Hepatocyte (in vitro differentiated cells): ENCODE measurements at regions not wholly inside any gene's neighbourhood (a gene's known extent, or its start where the extent isn't known, plus 50 kb on each side); places are given as distances from the start of the nearest gene placed in this dataset.
"Not testable (repeated sequence)": the region's sequence is repeated elsewhere in the genome, so short reads cannot be mapped to it uniquely, and the experiment has no call there.

ENCODE experiments used
- DNase-seq: peaks from one replicate; pipeline ENCODE4 v3.0.0-alpha.2; 2016; ENCODE audit warnings: low spot score
- H2AFZ ChIP-seq: fragments of 200-600 bp; sonication (generic); 2 replicates; pipeline ENCODE4 v1.6.0; 2016; ENCODE audit warnings: antibody characterized with exemption, mild to moderate bottlenecking
- H3K27ac ChIP-seq: fragments of 200-600 bp; sonication (generic); 2 replicates; pipeline ENCODE4 v1.5.1; 2016; ENCODE audit warnings: mild to moderate bottlenecking
- H3K27me3 ChIP-seq: fragments of 200-600 bp; sonication (generic); 2 replicates; pipeline ENCODE4 v1.6.1; 2016
- H3K36me3 ChIP-seq: fragments of 200-600 bp; sonication (generic); replicated peaks from 2 replicates; pipeline ENCODE4 v1.5.1; 2016; ENCODE audit warnings: low read depth; ENCODE audit not compliant: insufficient read depth
- H3K4me1 ChIP-seq: fragments of 200-600 bp; sonication (generic); 2 replicates; pipeline ENCODE4 v1.5.1; 2016; ENCODE audit warnings: mild to moderate bottlenecking, moderate library complexity; ENCODE audit not compliant: insufficient read depth
- H3K4me2 ChIP-seq: fragments of 200-600 bp; sonication (generic); 2 replicates; pipeline ENCODE4 v1.6.0; 2016
- H3K4me3 ChIP-seq: fragments of 200-600 bp; sonication (generic); 2 replicates; pipeline ENCODE4 v1.5.1; 2016; ENCODE audit warnings: mild to moderate bottlenecking
- H3K79me2 ChIP-seq: fragments of 200-600 bp; sonication (generic); 2 replicates; pipeline ENCODE4 v1.6.0; 2017; ENCODE audit warnings: mild to moderate bottlenecking
- H3K9me2 ChIP-seq: fragments of 200-600 bp; sonication (generic); replicated peaks from 2 replicates; pipeline ENCODE4 v1.6.0; 2017; ENCODE audit warnings: mild to moderate bottlenecking; ENCODE audit not compliant: insufficient read depth
- H3K9me3 ChIP-seq: fragments of 200-600 bp; sonication (generic); 2 replicates; pipeline ENCODE4 v1.5.1; 2016; ENCODE audit warnings: low read depth, mild to moderate bottlenecking
- H4K20me1 ChIP-seq: fragments of 200-600 bp; sonication (generic); 2 replicates; pipeline ENCODE4 v1.6.0; 2016; ENCODE audit warnings: mild to moderate bottlenecking; ENCODE audit not compliant: insufficient read depth, poor library complexity, severe bottlenecking
- WGBS: methylation state at CpG from one replicate; pipeline ENCODE4 v1.1.6; 2016; ENCODE audit warnings: low lambda C conversion rate; ENCODE audit errors: missing lambda C conversion rate; 5-methylcytosine and 5-hydroxymethylcytosine counted together
- TF ChIP-seq, protein P1 (sequence below): fragments of 200-600 bp; sonication (generic); IDR thresholded peaks from 2 replicates; pipeline ENCODE4 v1.5.1; 2016; ENCODE audit warnings: antibody characterized with exemption, mild to moderate bottlenecking; ENCODE audit not compliant: poor library complexity

DNA sequence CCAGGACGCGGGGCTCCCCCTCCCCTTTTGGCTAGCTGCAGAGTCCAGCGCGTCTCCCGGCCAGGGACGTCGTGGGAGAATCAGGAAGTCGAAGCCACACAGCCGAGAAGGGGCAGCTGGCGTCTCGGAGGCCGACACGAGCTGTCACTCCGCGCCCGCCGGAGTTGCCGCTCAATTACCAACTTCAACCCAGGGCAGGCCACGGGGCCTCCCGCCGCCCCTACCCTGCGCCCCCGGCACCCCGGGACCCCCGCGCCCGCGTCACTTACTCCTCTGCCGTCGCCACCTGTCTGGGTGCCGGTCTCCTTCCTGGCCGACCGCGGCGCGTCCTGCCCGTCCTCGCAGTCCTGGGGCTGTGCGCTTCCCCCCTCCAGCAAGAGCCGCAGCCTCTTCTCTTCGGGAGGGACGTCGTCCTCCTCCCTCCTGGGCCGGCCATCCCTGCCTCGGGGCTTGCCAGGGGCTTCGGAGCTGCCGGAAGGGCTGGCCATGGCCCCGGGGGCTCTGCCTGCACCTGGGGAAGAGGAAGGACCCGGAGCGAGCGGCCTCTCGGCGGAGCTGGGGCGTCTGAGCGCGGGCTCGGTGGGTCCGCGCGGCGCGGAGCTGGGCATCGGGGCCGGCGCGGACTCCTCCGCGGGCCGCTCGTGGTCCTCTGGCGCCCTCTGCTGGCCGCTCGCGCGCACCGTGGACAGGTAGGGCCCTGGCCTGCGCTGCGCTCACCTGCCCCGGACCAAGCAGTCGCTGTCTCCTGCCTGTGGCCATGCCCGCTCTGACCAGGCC lies 65.6 kb upstream of the CLEC6A start:
- peak overlapping the region; percentile 86 for H2AFZ ChIP-seq
- H3K27me3 ChIP-seq, H3K36me3 ChIP-seq, H3K9me2 ChIP-seq, H3K9me3 ChIP-seq, H3K4me1 ChIP-seq, H4K20me1 ChIP-seq, H3K79me2 ChIP-seq, H3K27ac ChIP-seq: not testable (repeated sequence)
- H3K4me2 ChIP-seq: peak overlapping the region; percentile 100
- H3K4me3 ChIP-seq: peak overlapping the region; percentile 75
- 3% methylated on average over 42 of the region's 81 CpGs for WGBS
- peak; percentile 90 for DNase-seq
- TF ChIP-seq, protein P1, sequence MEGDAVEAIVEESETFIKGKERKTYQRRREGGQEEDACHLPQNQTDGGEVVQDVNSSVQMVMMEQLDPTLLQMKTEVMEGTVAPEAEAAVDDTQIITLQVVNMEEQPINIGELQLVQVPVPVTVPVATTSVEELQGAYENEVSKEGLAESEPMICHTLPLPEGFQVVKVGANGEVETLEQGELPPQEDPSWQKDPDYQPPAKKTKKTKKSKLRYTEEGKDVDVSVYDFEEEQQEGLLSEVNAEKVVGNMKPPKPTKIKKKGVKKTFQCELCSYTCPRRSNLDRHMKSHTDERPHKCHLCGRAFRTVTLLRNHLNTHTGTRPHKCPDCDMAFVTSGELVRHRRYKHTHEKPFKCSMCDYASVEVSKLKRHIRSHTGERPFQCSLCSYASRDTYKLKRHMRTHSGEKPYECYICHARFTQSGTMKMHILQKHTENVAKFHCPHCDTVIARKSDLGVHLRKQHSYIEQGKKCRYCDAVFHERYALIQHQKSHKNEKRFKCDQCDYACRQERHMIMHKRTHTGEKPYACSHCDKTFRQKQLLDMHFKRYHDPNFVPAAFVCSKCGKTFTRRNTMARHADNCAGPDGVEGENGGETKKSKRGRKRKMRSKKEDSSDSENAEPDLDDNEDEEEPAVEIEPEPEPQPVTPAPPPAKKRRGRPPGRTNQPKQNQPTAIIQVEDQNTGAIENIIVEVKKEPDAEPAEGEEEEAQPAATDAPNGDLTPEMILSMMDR: peak; percentile 74

DNA sequence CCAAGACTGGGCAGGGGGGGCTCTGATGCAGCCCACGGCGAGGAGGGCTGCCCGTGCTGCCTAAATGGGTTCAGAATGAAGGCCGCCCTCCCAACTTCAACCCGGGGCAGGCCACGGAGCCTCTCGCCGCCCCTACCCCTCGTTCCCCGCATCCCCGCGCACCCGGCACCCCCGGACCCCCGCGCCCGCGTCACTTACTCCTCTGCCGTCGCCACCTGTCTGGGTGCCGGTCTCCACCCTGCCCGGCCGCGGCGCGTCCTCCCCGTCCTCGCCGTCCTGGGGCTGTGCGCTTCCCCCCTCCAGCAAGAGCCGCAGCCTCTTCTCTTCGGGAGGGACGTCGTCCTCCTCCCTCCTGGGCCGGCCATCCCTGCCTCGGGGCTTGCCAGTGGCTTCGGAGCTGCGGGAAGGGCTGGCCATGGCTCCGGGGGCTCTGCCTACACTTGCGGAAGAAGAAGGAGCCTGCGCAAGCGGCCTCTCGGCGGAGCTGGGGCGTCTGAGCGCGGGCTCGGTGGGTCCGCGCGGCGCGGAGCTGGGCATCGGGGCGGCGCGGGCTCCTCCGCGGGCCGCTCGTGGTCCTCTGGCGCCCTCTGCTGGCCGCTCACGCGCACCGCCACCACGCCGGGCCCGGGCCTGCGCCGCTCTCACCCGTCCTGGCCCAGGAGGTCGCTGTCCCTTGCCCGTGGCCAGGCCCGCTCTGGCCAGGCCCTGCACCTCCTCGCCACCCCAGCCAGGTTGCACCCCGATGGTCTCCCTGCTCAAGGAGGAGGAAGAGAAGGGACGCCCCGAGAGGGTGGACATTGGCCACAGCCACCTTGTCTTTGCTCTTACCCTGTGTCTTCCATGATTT lies 59.3 kb upstream of the CLEC6A start:
- H3K36me3 ChIP-seq, H4K20me1 ChIP-seq, H3K9me3 ChIP-seq, H3K27me3 ChIP-seq, H3K79me2 ChIP-seq, H3K4me1 ChIP-seq, H3K27ac ChIP-seq, H3K9me2 ChIP-seq: not testable (repeated sequence)
- peak; percentile 75 for DNase-seq
- Histone ChIP-seq H3K4me2 (peak overlapping the region; percentile 93), H2AFZ (peak overlapping the region; percentile 78), H3K4me3 (peak overlapping the region; percentile 42)
- TF ChIP-seq, protein P1: peak; percentile 53
- 5% methylated on average over 62 of the region's 79 CpGs for WGBS

DNA sequence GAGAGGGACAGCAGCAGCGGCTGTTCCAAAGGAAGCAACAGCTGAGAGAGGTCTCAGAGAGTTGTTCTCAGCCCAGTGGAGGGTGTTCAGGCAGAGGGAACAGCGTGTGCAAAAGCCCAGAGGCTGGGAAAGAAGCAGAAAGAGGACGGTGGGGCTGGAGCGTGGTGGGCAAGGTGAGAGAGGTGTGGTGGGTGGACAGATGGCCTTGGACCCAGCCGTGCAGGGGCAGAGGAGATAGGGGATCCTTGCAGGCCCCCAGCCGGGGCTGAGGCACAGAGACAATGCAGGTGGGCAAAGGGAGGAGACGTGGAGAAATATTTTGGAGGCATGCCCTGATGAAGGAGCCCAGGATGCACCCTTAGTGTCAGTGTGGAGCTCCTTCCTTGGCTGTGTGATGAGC lies 58.4 kb upstream of the CLEC6A start:
- H3K27ac ChIP-seq, H3K9me2 ChIP-seq, H3K79me2 ChIP-seq, DNase-seq, H4K20me1 ChIP-seq, H3K4me1 ChIP-seq, H3K4me2 ChIP-seq, H3K4me3 ChIP-seq, H2AFZ ChIP-seq, H3K9me3 ChIP-seq, H3K36me3 ChIP-seq, H3K27me3 ChIP-seq: not testable (repeated sequence)
- 70% methylated on average over 6 of the region's 7 CpGs for WGBS

- DNase-seq, H2AFZ ChIP-seq, H3K27ac ChIP-seq, H3K4me3 ChIP-seq, H4K20me1 ChIP-seq, H3K4me2 ChIP-seq, H3K9me2 ChIP-seq, H3K9me3 ChIP-seq, H3K36me3 ChIP-seq, H3K79me2 ChIP-seq, H3K27me3 ChIP-seq, H3K4me1 ChIP-seq: not testable (repeated sequence)
- 62% methylated on average over 13 of the region's 13 CpGs for WGBS
Observed at GRCh38 chr12:8399496-8400034, 56.2 kb upstream of the CLEC6A start.

DNA sequence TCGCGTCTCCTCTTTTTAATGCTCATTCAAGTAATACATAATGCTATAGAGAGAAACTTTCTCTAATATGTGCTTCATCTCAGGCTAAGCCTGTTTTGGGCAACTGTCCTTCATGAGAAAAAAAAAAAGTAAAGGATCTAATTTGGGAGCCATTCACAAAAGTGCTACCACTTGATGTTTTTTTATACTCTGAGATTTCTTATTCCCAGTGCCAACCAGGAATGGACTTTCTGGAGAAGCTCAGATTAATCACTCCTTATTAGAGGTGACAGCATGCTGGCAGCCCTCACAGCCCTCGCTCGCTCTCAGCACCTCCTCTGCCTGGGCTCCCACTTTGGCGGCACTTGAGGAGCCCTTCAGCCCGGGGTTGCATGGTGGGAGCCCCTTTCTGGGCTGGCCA lies 51.9 kb upstream of the CLEC6A start:
- not testable (repeated sequence) for H2AFZ ChIP-seq, H3K4me1 ChIP-seq, H3K9me3 ChIP-seq, H3K79me2 ChIP-seq, H3K36me3 ChIP-seq, H3K9me2 ChIP-seq, H3K27me3 ChIP-seq, H4K20me1 ChIP-seq, H3K4me3 ChIP-seq, DNase-seq, H3K27ac ChIP-seq, H3K4me2 ChIP-seq
- 84% methylated on average over 6 of the region's 6 CpGs for WGBS

DNA sequence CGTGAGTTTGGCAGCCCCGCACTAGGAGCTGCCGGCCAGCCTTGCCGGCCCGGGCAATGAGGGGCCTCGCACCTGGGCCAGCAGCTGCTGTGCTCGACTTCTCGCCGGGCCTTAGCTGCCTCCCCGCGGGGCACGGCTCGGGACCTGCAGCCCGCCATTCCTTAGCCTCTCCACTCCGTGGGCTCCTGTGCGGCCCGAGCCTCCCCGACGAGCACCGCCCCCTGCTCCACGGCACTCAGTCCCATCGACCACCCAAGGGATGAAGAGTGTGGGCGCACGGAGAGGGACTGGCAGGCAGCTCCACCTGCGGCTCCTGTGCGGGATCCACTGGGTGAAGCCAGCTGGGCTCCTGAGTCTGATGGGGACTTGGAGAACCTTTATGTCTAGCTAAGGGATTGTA lies 51.4 kb upstream of the CLEC6A start:
- 97% methylated on average over 18 of the region's 26 CpGs for WGBS
- H4K20me1 ChIP-seq: not testable (repeated sequence)

More for the DNA sequence above, 51.4 kb upstream of the CLEC6A start:
- H3K27me3 ChIP-seq, H3K4me1 ChIP-seq, H3K27ac ChIP-seq, H3K4me2 ChIP-seq, H3K4me3 ChIP-seq, H3K9me2 ChIP-seq, H3K9me3 ChIP-seq, H3K36me3 ChIP-seq, H3K79me2 ChIP-seq, DNase-seq, H2AFZ ChIP-seq: not testable (repeated sequence)
